A673 (cell line): ENCODE measurements at regions not wholly inside any gene's neighbourhood (a gene's known extent, or its start where the extent isn't known, plus 50 kb on each side); places are given as distances from the start of the nearest gene placed in this dataset.

ENCODE experiments used
- EZH2 ChIP-seq: fragments of 200-600 bp; sonication (generic); IDR thresholded peaks from 2 replicates; pipeline ENCODE4 v1.6.1; 2017; ENCODE audit warnings: borderline replicate concordance, low read depth, mild to moderate bottlenecking, mixed read lengths, antibody characterized with exemption, low read length; ENCODE audit not compliant: poor library complexity, severe bottlenecking
- TF ChIP-seq, protein P1 (sequence below): fragments of 300-800, 200-600 bp; sonication (generic); conservative IDR thresholded peaks from 2 replicates; pipeline ENCODE4 v1.5.1; 2017; ENCODE audit warnings: low read depth, mild to moderate bottlenecking, antibody characterized with exemption, low read length, moderate library complexity, mixed read lengths

DNA sequence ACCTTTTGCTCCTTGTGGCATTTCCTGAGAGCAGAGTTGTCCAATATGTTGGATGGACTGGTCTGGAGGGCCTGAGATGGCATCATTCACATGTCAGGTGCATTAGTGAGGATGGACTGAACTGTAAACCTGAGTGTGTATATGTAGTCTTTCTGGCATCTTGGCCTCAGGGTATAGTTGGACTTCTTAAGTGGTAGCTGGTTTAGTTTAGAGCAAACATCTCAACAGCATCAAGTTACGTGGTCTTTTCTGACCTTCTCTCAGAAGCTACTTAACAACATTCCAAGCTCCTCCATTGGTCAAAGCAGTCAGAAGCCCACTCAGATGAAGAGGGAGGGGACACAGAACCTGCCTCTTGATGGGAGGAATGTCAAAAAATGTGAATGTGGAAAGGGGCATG, 829.9 kb downstream of the METTL15 start:
- TF ChIP-seq, protein P1, sequence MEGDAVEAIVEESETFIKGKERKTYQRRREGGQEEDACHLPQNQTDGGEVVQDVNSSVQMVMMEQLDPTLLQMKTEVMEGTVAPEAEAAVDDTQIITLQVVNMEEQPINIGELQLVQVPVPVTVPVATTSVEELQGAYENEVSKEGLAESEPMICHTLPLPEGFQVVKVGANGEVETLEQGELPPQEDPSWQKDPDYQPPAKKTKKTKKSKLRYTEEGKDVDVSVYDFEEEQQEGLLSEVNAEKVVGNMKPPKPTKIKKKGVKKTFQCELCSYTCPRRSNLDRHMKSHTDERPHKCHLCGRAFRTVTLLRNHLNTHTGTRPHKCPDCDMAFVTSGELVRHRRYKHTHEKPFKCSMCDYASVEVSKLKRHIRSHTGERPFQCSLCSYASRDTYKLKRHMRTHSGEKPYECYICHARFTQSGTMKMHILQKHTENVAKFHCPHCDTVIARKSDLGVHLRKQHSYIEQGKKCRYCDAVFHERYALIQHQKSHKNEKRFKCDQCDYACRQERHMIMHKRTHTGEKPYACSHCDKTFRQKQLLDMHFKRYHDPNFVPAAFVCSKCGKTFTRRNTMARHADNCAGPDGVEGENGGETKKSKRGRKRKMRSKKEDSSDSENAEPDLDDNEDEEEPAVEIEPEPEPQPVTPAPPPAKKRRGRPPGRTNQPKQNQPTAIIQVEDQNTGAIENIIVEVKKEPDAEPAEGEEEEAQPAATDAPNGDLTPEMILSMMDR: no peak
- TF ChIP-seq EZH2: no peak
